ENCODE measurements at regions not wholly inside any gene's neighbourhood (a gene's known extent, or its start where the extent isn't known, plus 50 kb on each side); places are given as distances from the start of the nearest gene placed in this dataset.
"Not testable (repeated sequence)": the region's sequence is repeated elsewhere in the genome, so short reads cannot be mapped to it uniquely, and the experiment has no call there.

DNA sequence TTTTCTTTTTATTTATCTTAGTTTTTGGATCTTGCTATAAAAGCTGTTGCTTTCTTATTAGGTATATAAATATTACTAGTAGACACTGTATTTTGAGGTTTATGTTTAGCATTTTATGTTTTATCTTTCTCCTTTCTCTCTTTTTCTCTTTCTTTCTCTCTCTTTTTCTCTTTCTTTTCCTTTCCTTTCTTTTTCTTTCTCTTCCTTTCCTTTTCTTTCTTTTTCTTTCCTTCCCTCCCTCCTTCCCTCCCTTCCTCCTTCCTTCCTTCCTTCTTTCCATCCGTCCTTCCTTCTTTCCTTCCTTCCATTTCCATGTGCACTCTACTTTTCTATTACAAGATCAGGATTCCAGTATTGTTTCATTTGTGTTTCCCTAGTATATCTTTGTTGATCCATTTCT, 814.8 kb downstream of the KCNJ3 start:
- no peak for DNase-seq (ENCODE audit: low read depth, low spot score)
- H3K36me3 ChIP-seq (ENCODE audit: insufficient read depth, low read length), result no peaks in the 10 kb centered on the region
- H3K27ac ChIP-seq, result no peak overlapping the region
- H3K9me3 ChIP-seq (ENCODE audit: low read depth, low read length), result no peaks in the 10 kb centered on the region
- no peak for TF ChIP-seq FOXP2 (optimal IDR thresholded peaks at IDR 0.05; ENCODE audit: control extremely low read depth, extremely low read length, insufficient read depth)
- TF ChIP-seq POLR2AphosphoS5 (IDR thresholded peaks at IDR 0.05; ENCODE audit: borderline replicate concordance, low read depth, low read length), result no peak
- H3K4me3 ChIP-seq, result no peak overlapping the region
- H3K9ac ChIP-seq (ENCODE audit: insufficient read length), result no peak overlapping the region

DNA sequence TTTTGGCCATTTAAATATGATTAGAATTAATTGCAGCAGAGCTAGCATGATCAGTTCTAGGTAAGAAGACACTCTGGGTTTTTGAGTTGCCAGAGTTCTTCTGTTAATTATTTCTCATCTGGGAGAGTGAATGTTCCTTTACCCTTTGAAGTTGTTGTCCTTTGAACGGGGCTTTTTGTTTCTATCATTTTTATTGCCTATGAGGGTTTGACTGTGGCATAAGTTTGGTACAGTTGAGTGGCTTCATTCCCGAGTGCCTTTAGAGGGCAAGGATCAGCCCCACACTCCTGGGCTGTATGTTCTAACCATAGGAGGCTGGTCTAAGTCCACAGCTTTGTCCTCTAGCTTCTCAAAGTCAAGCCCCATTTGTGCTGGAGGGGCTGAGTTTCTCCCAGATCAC, 804.3 kb downstream of the KCNJ3 start:
- TF ChIP-seq POLR2AphosphoS5 (IDR thresholded peaks at IDR 0.05; ENCODE audit: borderline replicate concordance, low read depth, low read length), result no peak
- TF ChIP-seq EZH2 (IDR thresholded peaks at IDR 0.05), result no peak
- TF ChIP-seq FOXP2 (optimal IDR thresholded peaks at IDR 0.05; ENCODE audit: control extremely low read depth, extremely low read length, insufficient read depth), result no peak
- H3K36me3 ChIP-seq (ENCODE audit: insufficient read depth, low read length), result no peaks in the 10 kb centered on the region
- no peak for DNase-seq (ENCODE audit: low read depth, low spot score)
- no peak overlapping the region for H3K9ac ChIP-seq (ENCODE audit: insufficient read length)
- H3K9me3 ChIP-seq (ENCODE audit: low read depth, low read length), result no peaks in the 10 kb centered on the region
- no peak overlapping the region for H3K4me3 ChIP-seq
- no peak overlapping the region for H3K27ac ChIP-seq

DNA sequence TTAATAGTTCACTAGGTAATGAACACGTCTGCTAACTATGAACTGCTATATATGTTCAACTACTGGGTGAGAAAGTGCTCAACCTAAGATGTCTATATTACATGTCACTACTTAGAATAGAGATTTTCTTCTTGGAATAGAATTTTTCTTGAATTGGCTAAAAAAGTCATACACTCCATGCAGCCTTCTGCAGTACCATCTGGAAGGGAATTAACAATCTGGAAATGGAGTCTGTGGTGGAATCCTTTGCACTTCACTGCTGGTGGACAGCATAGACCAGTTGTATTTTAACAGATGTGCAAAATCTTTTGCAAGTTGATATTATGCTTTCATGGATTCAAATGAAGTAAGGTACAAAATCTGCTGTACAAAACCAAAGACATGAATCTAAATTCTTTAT, 799.6 kb downstream of the KCNJ3 start:
- H3K4me3 ChIP-seq, result no peak overlapping the region
- H3K36me3 ChIP-seq (ENCODE audit: insufficient read depth, low read length), result no peaks in the 10 kb centered on the region
- no peak overlapping the region for H3K27ac ChIP-seq
- no peaks in the 10 kb centered on the region for H3K9me3 ChIP-seq (ENCODE audit: low read depth, low read length)
- DNase-seq (ENCODE audit: low read depth, low spot score), result no peak
- no peak overlapping the region for H3K9ac ChIP-seq (ENCODE audit: insufficient read length)
- TF ChIP-seq EZH2 (IDR thresholded peaks at IDR 0.05) (no peak), FOXP2 (optimal IDR thresholded peaks at IDR 0.05; ENCODE audit: control extremely low read depth, extremely low read length, insufficient read depth) (no peak), POLR2AphosphoS5 (IDR thresholded peaks at IDR 0.05; ENCODE audit: borderline replicate concordance, low read depth, low read length) (no peak)

DNA sequence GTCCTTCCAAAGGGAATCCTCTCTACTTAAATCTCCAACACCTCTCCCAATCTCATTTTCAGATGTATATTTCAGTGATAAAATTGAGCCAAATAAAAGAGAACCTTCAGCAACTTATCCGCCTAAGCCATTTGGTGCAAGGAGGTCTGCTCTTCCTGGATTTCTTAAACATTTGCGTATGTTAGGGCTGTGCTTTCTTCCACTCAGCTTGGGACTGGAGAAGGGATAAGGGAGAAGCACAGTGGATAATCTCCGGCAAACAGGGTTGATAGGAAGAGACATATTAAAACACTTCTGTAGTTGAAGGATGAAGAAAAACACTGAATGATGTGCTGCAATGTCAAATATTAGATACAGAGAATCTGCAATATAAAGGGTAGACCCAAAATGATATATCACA, 796.2 kb downstream of the KCNJ3 start:
- DNase-seq (ENCODE audit: low read depth, low spot score), result no peak
- no peaks in the 10 kb centered on the region for H3K36me3 ChIP-seq (ENCODE audit: insufficient read depth, low read length)

DNA sequence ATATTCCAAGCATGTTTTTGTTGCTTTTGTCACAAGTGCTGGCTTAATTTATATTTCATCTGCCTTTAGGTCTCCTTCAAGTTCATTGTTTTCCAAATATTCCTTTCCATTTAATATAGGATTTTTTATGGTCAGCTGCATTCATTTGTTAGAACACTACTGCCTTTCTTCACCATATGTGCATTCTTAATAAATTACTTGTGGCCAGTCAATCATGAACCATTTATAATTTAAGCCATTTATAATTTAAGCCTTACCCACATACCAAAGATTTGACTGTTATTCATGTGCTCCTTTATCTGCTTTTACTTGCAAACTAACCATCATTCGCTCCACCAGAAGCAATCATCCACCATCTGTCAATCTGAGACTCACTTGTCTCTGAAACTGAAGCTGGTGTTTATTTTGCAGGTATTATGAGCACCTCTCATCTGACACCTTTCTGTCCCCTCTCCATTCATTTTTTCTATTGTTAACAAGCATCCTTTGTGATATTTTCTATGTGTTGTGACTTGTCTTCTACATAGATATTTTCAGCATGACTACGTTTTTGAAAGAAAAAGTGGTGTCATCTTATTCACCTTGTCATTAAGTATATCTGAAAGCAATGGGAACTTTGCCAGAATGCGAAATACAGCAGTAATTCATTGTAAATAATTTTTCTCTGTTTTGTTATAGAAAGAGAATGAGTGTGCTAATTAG, 786.8 kb downstream of the KCNJ3 start:
- no peaks in the 10 kb centered on the region for H3K36me3 ChIP-seq (ENCODE audit: insufficient read depth, low read length)
- no peak overlapping the region for H3K4me3 ChIP-seq
- H3K9me3 ChIP-seq (ENCODE audit: low read depth, low read length), result no peaks in the 10 kb centered on the region
- H3K27ac ChIP-seq, result no peak overlapping the region
- no peak overlapping the region for H3K9ac ChIP-seq (ENCODE audit: insufficient read length)
- no peak for DNase-seq (ENCODE audit: low read depth, low spot score)
- TF ChIP-seq POLR2AphosphoS5 (IDR thresholded peaks at IDR 0.05; ENCODE audit: borderline replicate concordance, low read depth, low read length), result no peak
- no peak for TF ChIP-seq FOXP2 (optimal IDR thresholded peaks at IDR 0.05; ENCODE audit: control extremely low read depth, extremely low read length, insufficient read depth)
- no peak for TF ChIP-seq EZH2 (IDR thresholded peaks at IDR 0.05)

More for the DNA sequence above, 796.2 kb downstream of the KCNJ3 start:
- Histone ChIP-seq H3K9ac (ENCODE audit: insufficient read length) (no peak overlapping the region), H3K4me3 (no peak overlapping the region), H3K9me3 (ENCODE audit: low read depth, low read length) (no peaks in the 10 kb centered on the region), H3K27ac (no peak overlapping the region)
- TF ChIP-seq EZH2 (IDR thresholded peaks at IDR 0.05), result no peak
- no peak for TF ChIP-seq POLR2AphosphoS5 (IDR thresholded peaks at IDR 0.05; ENCODE audit: borderline replicate concordance, low read depth, low read length)
- no peak for TF ChIP-seq FOXP2 (optimal IDR thresholded peaks at IDR 0.05; ENCODE audit: control extremely low read depth, extremely low read length, insufficient read depth)

DNA sequence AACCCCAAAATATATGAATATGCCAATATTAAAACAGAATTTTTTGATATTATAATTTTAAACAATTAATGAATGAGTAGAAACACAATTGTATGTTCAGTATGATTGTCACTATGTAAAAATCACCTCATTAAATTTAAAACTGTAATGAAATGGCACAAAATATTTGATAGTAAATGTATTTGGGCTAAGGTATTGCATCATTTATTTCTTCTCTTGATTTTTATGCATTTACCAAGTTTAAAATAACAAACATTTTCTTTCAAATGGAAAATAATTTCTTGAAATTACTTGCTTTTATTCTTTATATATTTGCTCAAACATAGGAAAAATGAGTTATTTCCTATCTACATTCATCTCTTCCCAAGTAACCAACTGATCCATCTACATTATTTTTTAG, 782.6 kb downstream of the KCNJ3 start:
- TF ChIP-seq POLR2AphosphoS5 (IDR thresholded peaks at IDR 0.05; ENCODE audit: borderline replicate concordance, low read depth, low read length) (no peak), EZH2 (IDR thresholded peaks at IDR 0.05) (no peak), FOXP2 (optimal IDR thresholded peaks at IDR 0.05; ENCODE audit: control extremely low read depth, extremely low read length, insufficient read depth) (no peak)
- Histone ChIP-seq H3K27ac (no peak overlapping the region), H3K9me3 (ENCODE audit: low read depth, low read length) (no peaks in the 10 kb centered on the region), H3K9ac (ENCODE audit: insufficient read length) (no peak overlapping the region), H3K36me3 (ENCODE audit: insufficient read depth, low read length) (no peaks in the 10 kb centered on the region), H3K4me3 (no peak overlapping the region)
- DNase-seq (ENCODE audit: low read depth, low spot score), result no peak

DNA sequence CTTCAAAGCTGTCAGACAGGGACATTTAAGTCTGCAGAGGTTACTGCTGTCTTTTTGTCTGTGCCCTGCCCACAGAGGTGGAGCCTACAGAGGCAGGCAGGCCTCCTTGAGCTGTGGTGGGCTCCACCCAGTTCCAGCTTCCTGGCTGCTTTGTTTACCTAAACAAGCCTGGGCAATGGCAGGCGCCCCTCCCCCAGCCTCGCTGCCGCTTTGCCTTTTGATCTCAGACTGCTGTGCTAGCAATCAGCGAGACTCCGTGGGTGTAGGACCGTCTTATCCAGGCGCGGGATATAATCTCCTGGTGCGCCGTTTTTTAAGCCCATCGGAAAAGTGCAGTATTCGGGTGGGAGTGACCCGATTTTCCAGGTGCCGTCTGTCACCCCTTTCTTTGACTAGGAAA, 773.5 kb downstream of the KCNJ3 start:
- not testable (repeated sequence) for H3K4me3 ChIP-seq; H3K9ac ChIP-seq (ENCODE audit: insufficient read length); H3K27ac ChIP-seq; DNase-seq (ENCODE audit: low read depth, low spot score); H3K9me3 ChIP-seq (ENCODE audit: low read depth, low read length); H3K36me3 ChIP-seq (ENCODE audit: insufficient read depth, low read length)

DNA sequence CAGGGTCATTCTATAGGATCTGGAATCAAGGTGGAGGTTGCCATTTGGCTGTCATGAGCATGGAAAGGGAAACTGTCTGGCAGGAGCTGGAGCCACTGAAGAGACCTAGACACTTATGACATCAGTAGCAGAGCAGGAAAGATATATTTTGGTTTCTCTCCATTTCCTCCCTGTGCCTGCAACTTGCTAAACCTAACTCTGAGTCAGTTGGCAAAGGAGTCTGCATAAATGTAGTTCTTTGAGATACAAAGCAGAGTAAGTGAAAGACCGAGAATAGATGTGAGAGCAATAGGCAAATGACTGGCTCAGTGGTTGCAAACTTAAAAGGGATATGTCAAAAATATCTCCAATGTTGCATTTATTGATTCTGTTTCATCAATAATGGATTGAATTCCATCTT, 757.7 kb downstream of the KCNJ3 start:
- no peak overlapping the region for H3K27ac ChIP-seq
- H3K4me3 ChIP-seq, result no peak overlapping the region
- H3K36me3 ChIP-seq (ENCODE audit: insufficient read depth, low read length), result no peaks in the 10 kb centered on the region
- no peaks in the 10 kb centered on the region for H3K9me3 ChIP-seq (ENCODE audit: low read depth, low read length)
- DNase-seq (ENCODE audit: low read depth, low spot score), result no peak
- H3K9ac ChIP-seq (ENCODE audit: insufficient read length), result no peak overlapping the region
- TF ChIP-seq FOXP2 (optimal IDR thresholded peaks at IDR 0.05; ENCODE audit: control extremely low read depth, extremely low read length, insufficient read depth), result no peak
- no peak for TF ChIP-seq EZH2 (IDR thresholded peaks at IDR 0.05)
- no peak for TF ChIP-seq POLR2AphosphoS5 (IDR thresholded peaks at IDR 0.05; ENCODE audit: borderline replicate concordance, low read depth, low read length)

DNA sequence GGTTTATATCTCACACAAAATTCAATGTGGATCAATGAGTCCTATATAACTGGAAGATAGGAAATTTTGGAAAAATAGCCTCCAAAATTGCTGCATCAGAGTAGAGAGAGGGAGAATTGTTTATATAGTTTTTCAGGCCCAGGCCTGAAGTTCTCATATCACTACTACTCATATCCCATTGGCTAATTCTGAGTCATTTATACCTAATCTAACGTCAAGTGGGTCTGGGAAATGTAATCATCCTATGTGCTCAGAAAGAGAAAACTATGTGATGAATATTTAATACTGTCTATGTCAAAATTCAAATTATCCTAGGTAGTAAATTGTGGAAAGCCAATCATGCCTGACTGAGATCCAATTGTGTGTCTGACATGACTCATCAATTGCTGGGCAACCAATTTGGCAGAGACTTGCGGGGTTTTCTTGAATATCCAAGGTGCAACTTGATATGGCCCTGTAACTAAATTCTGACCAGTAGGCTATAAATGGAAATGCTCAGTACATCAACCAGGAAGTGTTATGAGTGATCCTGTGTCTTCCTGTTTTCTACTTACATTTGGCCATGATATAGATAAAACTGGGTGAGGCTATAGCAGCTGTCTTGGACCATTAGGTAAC, 744.4 kb downstream of the KCNJ3 start:
- no peaks in the 10 kb centered on the region for H3K9me3 ChIP-seq (ENCODE audit: low read depth, low read length)
- H3K27ac ChIP-seq, result no peak overlapping the region
- no peak for DNase-seq (ENCODE audit: low read depth, low spot score)
- no peaks in the 10 kb centered on the region for H3K36me3 ChIP-seq (ENCODE audit: insufficient read depth, low read length)
- no peak for TF ChIP-seq POLR2AphosphoS5 (IDR thresholded peaks at IDR 0.05; ENCODE audit: borderline replicate concordance, low read depth, low read length)
- TF ChIP-seq FOXP2 (optimal IDR thresholded peaks at IDR 0.05; ENCODE audit: control extremely low read depth, extremely low read length, insufficient read depth), result no peak
- TF ChIP-seq EZH2 (IDR thresholded peaks at IDR 0.05), result no peak
- no peak overlapping the region for H3K4me3 ChIP-seq
- H3K9ac ChIP-seq (ENCODE audit: insufficient read length), result no peak overlapping the region
